GM19351 (cell line): ENCODE measurements at regions not wholly inside any gene's neighbourhood (a gene's known extent, or its start where the extent isn't known, plus 50 kb on each side); places are given as distances from the start of the nearest gene placed in this dataset.
"Not testable (repeated sequence)": the region's sequence is repeated elsewhere in the genome, so short reads cannot be mapped to it uniquely, and the experiment has no call there.

Source experiments
- ATAC-seq: cut with Tn5 transposase; IDR thresholded peaks from one replicate; pipeline ENCODE4 v1.9.1; 2021; ENCODE audit warnings: mild to moderate bottlenecking, moderate library complexity; ENCODE audit not compliant: unreplicated experiment

DNA sequence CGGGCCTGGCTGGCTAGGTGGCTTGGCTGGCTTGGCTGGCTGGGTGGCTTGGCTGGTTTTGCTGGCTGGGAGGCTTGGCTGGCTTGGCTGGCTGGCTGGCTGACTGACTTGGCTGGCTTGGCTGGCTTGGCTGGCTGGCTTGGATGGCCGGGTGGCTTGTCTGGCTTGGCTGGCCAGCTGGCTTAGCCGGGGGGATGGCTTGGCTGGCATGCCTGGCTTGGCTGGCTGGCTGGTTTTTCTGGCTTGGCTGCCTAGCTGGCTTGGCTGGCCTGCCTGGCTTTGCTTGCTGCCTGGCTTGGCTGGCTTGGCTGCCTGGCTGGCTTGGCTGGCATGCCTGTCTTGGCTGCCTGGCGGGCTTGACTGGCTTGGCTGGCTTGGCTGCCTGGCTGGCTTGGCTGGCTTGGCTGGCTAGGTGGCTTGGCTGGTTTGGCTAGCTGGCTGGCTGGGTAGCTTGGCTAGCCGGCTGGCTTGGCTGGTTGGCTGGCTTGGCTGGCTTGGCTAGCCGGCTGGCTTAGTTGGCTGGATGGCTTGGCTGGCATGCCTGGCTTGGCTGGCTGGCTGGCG is 2829.6 kb downstream of the RPIA start:
- not testable (repeated sequence) for ATAC-seq

DNA sequence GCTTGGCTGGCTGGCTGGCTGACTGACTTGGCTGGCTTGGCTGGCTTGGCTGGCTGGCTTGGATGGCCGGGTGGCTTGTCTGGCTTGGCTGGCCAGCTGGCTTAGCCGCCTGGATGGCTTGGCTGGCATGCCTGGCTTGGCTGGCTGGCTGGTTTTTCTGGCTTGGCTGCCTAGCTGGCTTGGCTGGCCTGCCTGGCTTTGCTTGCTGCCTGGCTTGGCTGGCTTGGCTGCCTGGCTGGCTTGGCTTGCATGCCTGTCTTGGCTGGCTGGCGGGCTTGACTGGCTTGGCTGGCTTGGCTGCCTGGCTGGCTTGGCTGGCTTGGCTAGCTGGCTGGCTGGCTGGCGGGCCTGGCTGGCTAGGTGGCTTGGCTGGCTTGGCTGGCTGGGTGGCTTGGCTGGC is 2830.5 kb downstream of the RPIA start:
- ATAC-seq: not testable (repeated sequence)

DNA sequence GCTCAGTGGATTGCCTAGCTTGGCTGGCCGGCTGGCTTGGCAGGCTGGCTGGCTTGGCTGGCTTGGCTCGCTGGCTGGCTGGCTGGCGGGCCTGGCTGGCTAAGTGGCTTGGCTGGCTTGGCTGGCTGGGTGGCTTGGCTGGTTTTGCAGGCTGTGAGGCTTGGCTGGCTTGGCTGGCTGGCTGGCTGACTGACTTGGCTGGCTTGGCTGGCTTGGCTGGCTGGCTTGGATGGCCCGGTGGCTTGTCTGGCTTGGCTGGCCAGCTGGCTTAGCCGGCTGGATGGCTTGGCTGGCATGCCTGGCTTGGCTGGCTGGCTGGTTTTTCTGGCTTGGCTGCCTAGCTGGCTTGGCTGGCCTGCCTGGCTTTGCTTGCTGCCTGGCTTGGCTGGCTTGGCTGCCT is 2831.4 kb downstream of the RPIA start:
- ATAC-seq: not testable (repeated sequence)

DNA sequence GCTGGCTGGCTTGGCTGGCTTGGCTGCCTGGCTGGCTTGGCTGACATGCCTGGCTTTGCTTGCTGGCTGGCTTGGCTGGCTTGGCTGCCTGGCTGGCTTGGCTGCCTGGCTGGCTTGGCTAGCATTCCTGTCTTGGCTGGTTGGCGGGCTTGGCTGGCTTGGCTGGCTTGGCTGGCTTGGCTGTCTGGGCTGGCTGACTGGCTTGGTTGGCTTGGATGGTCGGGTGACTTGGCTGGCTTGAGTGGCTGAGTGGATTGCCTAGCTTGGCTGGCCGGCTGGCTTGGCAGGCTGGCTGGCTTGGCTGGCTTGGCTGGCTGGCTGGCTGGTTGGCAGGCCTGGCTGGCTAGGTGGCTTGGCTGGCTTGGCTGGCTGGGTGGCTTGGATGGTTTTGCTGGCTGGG is 2832.3 kb downstream of the RPIA start:
- ATAC-seq: not testable (repeated sequence)

DNA sequence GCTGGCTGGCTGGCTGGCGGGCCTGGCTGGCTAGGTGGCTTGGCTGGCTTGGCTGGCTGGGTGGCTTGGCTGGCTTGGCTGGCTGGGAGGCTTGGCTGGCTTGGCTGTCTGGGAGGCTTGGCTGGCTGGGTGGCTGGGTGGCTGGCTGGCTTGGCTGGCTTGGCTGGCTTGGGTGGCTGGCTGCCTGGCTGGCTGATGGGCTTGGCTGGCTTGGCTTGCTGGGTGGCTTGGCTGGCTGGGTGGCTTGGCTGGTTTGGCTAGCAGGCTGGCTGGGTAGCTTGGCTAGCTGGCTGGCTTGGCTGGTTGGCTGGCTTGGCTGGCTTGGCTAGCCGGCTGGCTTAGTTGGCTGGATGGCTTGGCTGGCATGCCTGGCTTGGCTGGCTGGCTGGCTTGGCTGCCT is 2834.1 kb downstream of the RPIA start:
- ATAC-seq: not testable (repeated sequence)

DNA sequence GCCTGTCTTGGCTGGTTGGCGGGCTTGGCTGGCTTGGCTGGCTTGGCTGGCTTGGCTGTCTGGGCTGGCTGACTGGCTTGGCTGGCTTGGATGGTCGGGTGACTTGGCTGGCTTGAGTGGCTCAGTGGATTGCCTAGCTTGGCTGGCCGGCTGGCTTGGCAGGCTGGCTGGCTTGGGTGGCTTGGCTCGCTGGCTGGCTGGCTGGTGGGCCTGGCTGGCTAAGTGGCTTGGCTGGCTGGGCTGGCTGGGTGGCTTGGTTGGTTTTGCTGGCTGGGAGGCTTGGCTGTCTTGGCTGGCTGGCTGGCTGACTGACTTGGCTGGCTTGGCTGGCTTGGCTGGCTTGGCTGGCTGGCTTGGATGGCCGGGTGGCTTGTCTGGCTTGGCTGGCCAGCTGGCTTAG is 2834.6 kb downstream of the RPIA start:
- ATAC-seq: not testable (repeated sequence)

DNA sequence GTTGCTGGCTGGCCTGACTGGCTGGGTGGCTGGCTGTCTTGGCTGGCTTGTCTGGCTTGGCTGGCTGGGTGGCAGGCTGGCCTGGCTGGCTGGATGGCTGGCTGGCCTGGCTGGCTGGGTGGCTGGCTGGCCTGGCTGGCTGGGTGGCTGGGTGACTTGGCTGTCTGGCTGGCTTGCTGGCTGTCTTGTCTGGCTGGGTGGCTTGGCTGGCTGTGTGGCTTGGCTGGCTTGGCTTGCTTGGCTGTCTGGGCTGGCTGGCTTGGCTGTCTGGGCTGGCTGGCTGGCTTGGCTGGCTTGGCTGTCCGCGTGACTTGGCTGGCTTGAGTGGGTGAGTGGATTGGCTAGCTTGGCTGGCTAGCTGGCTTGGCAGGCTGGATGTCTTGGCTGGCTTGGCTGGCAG is 2835.6 kb downstream of the RPIA start:
- not testable (repeated sequence) for ATAC-seq

DNA sequence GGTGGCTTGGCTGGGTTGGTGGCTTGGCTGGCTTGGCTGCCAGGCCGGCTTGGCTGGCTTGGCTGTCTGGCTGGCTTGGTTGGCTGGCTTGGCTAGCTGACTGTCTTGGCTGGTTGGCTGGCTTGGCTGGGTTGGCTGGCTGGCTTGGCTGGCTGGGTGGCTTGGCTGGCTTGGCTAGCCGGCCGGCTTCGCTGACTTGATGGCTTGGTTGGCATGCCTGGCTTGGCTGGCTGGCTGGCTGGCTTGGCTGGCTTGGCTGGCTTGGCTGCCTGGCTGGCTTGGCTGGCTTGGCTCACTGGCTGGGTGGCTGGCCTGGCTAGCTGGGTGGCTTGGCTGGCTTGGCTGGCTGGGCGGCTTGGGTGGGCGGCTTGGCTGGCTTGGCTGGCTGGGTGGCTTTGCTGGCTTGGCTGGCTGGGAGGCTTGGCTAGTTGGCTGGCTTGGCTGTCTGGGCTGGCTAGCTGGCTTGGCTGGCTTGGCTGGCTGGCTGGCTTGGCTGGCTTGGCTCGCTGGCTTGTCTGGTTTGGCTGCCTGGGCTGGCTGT is 2836.1 kb downstream of the RPIA start:
- not testable (repeated sequence) for ATAC-seq

DNA sequence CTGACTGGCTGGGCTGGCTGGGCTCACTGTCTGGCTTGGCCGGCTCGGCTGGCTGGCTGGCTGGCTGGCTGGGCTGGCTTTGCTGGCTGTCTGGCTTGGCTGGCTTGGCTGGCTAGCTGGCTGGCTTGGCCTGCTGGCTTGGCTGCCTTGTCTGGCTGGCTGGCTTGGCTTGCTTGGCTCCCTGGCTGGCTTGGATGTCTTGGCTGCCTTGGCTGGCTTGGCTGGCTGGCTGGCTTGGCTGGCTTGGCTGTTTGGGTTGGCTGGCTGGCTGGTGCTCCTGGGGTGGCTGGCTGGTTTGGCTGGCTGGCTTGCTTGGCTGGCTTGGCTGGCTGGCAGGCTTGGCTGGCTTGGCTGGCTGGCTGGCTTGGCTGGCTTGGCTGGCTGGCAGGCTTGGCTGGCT is 2836.9 kb downstream of the RPIA start:
- not testable (repeated sequence) for ATAC-seq

DNA sequence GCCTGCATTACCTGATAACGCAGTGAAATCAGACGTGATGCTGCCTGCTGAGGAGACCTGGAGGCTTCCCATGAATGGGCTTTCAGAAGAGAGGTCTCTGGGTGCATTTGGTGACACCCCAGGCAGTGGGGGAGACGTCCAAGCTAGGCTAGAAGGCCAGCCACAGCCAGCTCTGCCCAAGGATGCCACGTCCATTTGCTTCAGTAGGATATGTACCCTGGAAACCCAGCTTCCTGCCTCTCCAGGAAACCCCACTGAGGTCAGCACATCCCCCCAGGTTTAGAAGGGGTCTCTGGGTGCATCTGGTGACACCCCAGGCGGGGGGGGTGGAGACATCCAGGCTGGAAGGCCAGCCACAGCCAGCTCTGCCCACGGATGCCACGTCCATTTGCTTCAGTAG is 2844.6 kb downstream of the RPIA start:
- ATAC-seq: not testable (repeated sequence)

DNA sequence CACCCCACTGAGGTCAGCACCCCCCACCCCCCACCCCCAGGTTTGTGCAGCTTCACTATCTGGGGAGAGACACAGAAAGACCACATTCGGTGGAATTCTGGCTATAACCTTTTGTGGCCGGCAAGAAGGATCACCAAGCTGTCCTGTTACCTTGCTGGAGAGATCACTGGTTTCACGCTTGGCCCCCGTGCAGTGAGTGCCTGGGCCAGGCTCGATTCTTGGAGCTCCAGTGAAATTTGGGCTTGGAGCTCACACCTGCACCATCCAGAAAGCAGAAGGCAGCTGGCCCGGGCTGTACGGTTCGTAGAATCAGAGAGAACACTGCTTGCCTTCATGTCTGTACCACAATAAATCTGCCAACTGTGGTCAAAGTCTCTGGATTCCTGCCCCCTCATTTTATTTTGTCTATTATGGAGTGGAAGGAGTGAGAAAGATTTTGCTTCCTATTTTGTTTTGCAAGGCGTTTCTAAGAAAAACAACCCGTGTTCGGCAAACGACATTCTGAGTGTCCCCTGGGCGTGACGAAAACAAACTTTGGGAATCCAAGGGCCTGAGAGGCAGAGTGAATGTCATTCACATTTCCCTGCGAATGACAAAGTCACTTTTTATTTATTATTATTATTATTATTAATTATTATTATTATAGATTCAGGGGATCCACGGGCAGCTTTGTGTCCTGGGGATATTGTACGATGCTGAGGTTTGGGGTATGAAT is 2845.2 kb downstream of the RPIA start:
- not testable (repeated sequence) for ATAC-seq

DNA sequence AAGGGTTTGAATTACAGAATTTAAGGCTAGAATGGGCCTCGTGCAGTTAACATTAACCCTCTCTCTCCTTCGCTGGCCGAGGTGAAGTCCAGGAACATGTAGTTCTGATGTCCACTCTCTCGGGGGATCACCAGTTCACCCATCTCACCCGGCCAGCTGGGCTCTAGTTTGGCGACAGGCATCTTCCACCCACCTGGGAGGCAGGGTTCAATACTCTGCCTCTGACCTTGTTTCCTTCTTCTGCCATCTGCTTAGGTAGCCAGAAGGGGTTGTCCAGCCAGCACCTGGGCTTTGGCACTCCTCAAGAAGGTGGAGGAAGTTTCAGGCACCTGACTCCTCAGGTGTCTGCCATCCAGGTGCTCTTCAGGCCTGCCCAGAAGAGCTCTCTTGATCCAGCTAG is 2857.8 kb downstream of the RPIA start:
- ATAC-seq: not testable (repeated sequence)

DNA sequence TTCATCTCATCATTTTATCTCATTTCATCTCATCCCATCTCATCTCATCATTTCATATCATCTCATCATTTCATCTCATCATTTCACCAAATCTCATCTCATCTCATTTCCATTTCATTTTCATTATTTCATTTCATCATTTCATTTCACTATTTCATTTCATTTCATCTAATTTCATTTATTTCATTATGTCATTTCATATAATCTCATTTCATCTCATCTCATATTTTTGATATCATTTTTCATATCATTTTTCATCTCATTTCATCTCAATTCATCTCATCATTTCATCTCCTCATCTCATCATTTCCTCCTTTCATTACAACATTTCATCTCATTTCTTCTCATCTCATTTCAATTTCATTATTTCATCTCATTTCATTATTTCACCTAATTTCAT is 2866.8 kb downstream of the RPIA start:
- not testable (repeated sequence) for ATAC-seq

DNA sequence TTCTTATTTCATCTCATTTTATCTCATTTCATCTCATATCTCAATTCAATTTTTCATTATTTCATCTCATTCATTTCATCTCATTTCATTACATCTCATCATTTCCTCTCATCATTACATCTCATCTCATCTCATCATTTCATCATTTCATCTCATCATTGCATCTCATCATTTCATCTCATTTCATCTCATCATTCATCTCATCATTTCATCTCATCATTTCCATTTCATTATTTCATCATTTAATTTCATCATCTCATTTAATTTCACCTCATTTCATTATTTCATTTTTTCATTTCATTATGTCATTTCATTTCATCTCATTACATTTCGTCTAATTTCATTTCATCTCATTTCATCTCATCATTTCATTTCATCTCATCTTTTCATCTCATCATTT is 2867.8 kb downstream of the RPIA start:
- not testable (repeated sequence) for ATAC-seq

DNA sequence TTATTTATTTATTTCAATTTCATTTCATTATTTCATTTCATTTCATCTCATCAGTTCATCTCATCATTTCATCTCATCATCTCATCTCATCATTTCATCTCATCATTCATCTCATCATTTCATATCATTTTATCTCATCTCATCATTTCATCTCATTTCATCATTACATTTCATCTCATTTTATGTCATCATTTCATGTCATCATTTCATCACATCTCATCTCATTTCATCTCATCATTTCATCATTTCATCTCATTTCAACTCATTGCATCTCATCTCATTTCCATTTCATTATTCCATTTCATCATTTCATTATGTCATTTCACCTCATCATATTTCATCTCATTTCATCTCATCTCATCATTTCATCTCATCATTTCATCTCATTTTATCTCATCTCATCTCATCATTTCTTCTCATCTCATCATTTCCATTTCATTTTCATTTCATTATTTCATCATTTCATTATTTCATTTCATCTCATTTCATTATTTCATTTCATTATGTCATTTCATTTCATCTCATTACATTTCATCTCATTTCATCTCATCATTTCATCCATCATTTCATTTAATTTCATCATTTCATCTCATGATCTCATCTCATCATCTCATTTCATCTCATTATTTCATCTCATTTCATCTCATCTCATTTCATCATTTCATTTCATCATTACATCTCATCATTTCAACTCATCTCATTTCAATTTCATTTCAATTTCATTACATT is 2868.6 kb downstream of the RPIA start:
- ATAC-seq: not testable (repeated sequence)

DNA sequence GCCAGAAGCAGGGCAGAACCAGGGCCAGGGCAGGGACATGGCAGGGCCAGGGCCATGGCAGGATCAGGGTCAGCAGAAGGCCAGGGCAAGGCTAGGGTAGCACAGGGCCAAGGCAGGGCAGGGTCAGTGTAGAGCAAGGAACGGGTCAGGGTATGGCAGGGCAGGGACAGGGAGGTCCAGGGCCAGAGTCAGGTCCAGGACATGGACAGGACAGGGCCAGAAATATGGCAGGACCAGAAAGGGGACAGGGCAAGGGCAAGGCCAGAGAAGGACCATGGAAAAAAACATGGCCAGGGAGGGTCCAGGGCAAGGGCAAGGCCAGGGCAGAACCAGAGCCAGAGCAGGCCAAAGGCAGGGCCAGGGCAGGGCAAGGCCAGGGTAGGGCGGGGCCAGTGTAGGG is 2870.7 kb downstream of the RPIA start:
- not testable (repeated sequence) for ATAC-seq

DNA sequence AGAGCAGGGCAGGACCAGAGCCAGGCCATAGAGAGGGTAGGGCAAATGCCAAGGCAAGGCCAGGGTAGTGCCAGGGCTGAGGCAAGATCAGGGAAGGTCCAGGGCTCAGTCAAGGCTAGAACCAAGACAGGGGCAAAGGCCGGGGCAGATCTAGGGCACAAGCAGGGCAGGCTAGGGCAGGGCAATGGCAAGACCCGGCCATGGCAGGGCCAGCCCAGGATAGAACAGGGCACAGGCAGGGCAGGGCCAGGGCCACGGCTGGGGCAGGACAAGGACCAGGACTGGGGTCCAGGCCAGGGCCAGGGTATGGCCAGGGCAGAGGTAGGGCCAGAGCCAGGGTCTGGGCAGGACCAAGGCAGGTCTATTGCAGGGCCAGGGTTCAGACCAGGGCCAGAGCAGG is 2873.2 kb downstream of the RPIA start:
- not testable (repeated sequence) for ATAC-seq

DNA sequence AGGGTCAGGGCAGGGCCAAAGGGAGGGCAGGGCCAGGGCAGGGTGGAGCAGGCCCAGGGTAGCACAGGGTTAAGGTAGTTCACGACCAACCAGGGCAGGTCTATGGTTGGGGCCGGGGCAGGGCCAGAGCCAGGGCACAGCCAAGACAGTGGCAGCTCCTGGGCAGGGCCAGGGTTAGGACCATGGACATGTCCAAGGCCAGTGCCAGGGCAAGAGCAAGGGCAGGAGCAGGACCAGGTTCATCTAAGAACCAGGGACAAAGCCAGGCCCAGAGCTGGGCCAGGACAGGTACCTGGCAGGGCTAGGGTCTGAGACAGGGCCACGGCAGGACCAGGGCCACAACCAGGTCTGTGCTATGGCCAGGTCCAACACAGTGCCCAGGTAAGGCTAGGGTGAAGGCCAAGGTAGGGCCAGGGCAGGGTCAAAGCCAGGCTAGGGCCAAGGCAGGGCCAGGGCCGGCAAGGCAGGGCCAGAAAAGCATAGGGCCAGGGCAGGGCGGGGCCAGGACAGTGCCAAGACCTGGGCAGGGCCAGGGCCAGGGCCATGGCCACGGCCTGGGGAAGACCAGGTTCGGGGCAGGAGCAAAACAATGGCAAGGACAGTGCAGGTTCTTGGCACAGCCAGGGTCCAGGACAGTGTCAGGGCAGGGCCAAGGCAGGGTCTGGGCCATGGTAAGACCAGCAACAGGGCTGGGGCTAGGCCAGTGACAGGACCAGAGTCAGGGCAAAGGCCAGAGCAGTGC is 2874.4 kb downstream of the RPIA start:
- not testable (repeated sequence) for ATAC-seq

DNA sequence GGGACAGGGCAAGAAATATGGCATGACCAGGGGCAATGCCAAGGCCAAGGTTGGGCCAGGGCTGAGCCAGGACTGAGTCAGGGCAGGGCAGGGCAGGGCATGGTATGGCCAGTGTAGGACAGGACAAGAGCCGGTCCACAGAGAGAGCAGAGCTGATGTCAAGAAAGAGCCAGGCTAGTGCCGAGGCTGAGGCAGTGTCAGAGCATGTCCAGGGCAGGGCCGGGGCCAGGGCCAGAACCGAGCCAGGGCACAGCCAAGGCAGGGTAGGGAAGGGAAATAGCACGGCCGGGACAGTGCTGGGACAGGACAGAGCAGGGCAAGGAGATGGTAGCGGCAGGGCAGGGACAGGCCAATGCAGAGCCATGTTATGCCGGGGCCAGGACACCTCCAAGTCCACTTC is 2875.1 kb downstream of the RPIA start:
- not testable (repeated sequence) for ATAC-seq

DNA sequence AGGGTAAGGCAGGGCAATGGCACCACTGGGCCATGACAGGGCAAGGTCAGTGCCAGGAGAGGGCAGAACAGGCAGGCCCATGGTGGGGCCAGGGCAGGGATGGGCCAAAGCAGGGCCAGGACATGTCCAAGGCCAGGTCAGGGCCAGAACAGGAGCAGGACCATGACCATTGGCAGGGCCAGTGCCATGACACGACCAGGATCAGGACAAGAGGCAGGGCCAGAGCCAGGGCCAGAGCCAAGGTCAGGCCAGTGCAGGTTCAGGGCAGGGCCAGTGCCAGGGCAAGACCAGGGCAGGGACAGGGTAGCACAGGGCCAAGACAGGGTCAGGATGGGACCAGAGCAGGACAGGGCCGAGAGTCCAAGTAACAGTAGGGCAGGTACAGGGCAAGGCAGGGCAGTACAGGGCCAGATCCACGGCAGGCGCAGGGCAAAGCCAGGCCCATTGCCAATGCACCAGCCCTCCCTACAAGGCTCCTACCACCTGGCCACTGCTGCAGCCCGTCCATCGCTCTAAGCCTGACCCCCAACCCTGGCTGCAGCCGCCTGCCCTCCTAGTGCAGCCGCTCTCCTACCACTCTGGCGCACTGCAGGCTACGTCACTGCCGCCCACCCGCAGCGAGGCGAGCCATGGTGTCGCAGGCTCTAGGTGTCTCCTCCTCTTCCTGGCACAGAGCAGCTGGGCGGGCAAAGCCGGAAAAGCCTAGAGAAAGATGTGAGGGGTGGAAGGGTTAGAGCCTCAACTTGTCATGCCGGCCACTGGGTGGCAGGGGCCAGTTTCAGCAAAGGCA is 2876.3 kb downstream of the RPIA start:
- ATAC-seq: not testable (repeated sequence)
